Iris pigment epithelial cell (primary cell): ENCODE measurements at regions not wholly inside any gene's neighbourhood (a gene's known extent, or its start where the extent isn't known, plus 50 kb on each side); places are given as distances from the start of the nearest gene placed in this dataset.
"Not testable (repeated sequence)": the region's sequence is repeated elsewhere in the genome, so short reads cannot be mapped to it uniquely, and the experiment has no call there.

Experiments used
- DNase-seq: peaks from one replicate; pipeline ENCODE4 v3.0.0-alpha.2; 2011; ENCODE audit warnings: low read depth

DNA sequence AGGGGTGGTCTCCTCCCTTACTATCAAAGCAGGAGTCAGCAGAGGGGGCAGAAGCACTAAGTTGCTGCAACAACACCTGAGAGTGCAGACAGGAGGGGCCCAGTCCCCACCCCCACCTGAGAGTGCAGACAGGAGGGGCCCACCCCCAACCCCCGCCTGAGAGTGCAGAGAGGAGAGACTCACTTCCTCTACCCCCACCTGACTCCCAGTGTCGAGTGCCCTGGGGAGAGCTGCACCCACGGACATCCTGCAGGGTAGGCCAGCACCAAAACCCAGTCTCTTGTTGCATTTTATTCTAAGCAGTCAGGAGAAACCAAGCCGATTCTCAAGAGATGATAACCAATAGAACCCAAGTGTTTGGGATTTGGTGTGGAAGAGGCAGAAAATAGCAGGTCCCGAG is 78.4 kb downstream of the NAPG start:
- no peak for DNase-seq

DNA sequence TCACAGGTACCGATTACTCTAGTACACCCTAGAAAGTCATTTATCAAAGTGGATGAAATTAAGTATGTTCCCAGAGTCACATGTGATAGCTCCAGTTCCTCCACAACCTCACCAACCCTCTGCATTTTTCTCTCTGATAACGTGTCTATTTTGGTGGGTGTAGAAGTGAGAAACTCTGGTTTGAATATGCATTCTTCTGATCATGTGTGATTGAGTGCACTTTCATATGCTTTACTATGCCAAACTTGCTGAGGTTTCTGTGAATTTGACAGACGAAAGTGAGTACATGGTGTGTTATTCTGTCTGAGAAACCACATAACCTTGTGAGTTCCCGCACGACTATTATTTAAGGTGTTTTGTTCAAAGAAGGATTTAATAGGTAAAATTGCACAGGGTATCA is 81.1 kb downstream of the NAPG start:
- not testable (repeated sequence) for DNase-seq

DNA sequence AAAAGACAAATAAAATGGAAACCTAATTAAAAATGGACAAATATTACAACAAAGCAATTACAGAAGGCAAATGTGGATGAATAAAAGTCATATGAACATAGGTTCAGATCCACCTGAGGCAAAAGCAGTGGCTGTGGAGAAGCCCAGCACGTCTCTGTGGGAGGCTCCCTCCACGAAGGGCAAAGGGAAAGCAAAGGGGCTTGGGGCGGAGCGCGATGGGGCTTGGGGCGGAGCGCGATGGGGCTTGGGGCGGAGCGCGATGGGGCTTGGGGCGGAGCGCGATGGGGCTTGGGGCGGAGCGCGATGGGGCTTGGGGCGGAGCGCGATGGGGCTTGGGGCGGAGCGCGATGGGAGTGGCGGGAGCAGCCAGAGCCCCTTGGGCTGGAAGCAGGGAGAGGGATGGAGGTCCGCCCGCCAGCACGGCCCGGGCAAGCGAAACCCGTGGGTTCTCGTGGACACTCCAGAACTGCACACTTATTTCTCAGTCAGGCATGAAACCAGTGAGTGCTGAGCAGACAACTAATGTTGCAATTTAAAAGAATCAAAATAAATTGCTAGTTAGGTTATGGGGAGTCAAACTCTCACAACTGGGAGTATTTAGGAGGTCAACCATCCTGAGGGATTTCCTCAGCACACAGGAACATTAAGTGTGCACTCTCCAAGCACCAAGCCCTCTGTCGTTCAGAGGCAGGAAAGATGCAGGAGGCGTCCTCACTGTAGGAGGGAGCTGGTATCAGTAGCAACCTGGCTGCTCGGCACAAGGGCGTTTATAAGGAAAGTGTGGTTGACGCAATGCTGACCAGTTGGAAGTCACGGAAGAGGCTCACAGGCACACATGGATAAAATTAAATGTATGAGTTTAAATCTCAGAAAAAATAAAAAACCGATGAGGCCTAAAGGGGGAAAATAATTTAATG is 81.8 kb downstream of the NAPG start:
- DNase-seq, result not testable (repeated sequence)

DNA sequence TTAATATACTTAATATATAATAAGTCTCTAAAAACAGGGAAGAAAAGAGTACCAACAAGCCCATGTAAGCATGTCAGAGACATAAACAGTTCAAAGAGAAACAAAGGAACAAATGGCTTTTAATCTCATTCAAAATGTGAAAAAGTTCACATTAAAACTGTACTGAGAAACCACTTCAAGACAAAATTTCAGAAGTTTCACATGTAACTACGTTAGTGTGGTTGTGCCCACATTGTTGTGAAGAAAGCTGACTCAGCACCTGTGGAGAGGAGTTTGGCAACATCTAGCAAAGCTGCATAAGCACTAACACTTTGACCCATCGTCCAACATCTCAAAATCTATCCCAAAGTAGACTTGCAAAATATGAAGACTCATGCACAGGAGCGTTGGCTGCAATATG is 82.6 kb downstream of the NAPG start:
- not testable (repeated sequence) for DNase-seq

- not testable (repeated sequence) for DNase-seq
Observed at GRCh38 chr18:10609046-10609445, 83.2 kb downstream of the NAPG start.

- not testable (repeated sequence) for DNase-seq
Observed at GRCh38 chr18:10613226-10613625, 87.4 kb downstream of the NAPG start.

DNA sequence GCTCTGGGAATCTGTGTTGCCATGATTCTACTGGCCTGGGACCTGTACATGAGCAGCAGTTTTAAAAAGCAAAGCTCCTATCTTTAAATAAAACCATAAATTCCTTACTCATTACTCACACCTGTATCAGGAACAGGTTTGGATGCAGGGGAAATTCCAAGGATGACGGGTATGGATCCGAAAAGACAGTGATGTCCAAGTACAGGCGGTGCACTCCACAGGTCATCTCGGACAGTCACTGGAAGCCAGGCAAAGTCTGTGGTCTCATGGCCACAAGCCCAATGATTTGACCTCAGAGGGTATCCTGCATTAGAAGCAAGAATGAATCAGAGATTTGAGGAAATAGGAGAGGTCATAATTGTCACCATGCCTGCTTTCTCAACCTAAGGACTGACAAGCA is 90.9 kb downstream of the NAPG start:
- DNase-seq, result peak; percentile 2

- not testable (repeated sequence) for DNase-seq
Observed at GRCh38 chr18:10618797-10619196, 93.0 kb downstream of the NAPG start.

DNA sequence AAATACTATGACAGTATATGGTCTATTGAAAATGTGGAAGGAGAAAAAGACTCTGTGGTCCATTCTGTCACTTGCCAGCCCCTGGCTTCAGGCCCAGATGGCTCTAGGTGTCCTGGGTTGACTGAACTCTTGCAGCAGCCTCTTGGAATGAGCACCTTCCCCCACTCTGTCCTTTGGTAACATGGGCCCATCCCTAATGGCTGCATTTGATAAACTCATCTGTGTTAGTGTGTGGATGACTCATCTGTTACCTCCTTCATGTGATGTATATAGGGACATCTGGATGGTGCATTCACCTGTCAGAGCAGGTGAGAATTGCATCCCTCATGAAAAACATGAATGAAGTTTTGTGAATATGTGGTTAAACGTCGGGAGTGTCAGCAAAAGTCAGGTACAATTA is 93.5 kb downstream of the NAPG start:
- not testable (repeated sequence) for DNase-seq

DNA sequence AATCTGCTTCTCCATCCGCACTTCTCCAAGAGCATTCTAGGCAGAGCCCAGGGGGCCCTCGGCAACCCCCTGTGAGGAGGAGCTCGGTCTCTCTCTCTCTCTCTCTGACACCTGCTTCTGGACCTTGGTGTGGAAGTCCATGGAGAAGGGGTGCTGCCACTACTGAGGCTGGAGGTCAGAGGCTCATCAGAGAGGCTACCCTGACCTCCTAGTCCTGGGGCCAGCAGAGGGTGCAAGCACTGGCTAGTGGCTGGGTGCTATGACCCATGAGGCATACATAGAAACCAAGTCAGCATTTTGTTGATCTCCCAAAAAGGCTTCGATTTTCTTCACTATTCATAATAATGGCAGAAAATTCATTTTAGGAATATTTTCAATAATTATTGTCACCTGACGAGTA is 94.0 kb downstream of the NAPG start:
- not testable (repeated sequence) for DNase-seq
